Embryonic facial prominence (tissue), 1 donor: ENCODE measurements at regions not wholly inside any gene's neighbourhood (a gene's known extent, or its start where the extent isn't known, plus 50 kb on each side); places are given as distances from the start of the nearest gene placed in this dataset.

Experiments
- DNase-seq: peaks from one replicate; pipeline ENCODE4 v3.0.0-alpha.2; 2016; ENCODE audit errors: extremely low spot score

- DNase-seq: no peak
These were observed 371.5 kb downstream of the ZNF536 start for GRCh38 chr19:30743702-30744101.

- no peak for DNase-seq
These were observed 370.8 kb downstream of the ZNF536 start for GRCh38 chr19:30743011-30743410.

GRCh38 chr19:30742406-30742938 lies 370.3 kb downstream of the ZNF536 start:
- DNase-seq: no peak

GRCh38 chr19:30741566-30741965 lies 369.4 kb downstream of the ZNF536 start:
- no peak for DNase-seq

- DNase-seq: no peak
These were observed 367.2 kb downstream of the ZNF536 start for GRCh38 chr19:30739394-30739793.

- no peak for DNase-seq
These were observed 365.9 kb downstream of the ZNF536 start for GRCh38 chr19:30738047-30738446.

- DNase-seq: no peak
These were observed 362.5 kb downstream of the ZNF536 start for GRCh38 chr19:30734669-30735068.

- no peak for DNase-seq
These were observed 361.8 kb downstream of the ZNF536 start for GRCh38 chr19:30733826-30734550.

- DNase-seq: no peak
These were observed 359.4 kb downstream of the ZNF536 start for GRCh38 chr19:30731591-30731990.

GRCh38 chr19:30729451-30729850 lies 357.3 kb downstream of the ZNF536 start:
- no peak for DNase-seq

GRCh38 chr19:30722761-30723160 lies 350.6 kb downstream of the ZNF536 start:
- no peak for DNase-seq

GRCh38 chr19:30722186-30722585 lies 350.0 kb downstream of the ZNF536 start:
- DNase-seq: no peak

GRCh38 chr19:30719999-30720345 lies 347.8 kb downstream of the ZNF536 start:
- DNase-seq: no peak

GRCh38 chr19:30719189-30719998 lies 347.2 kb downstream of the ZNF536 start:
- peak; percentile 25 for DNase-seq

GRCh38 chr19:30718707-30719106 lies 346.5 kb downstream of the ZNF536 start:
- DNase-seq: no peak

- DNase-seq: no peak
These were observed 345.8 kb downstream of the ZNF536 start for GRCh38 chr19:30718014-30718413.

- no peak for DNase-seq
These were observed 345.2 kb downstream of the ZNF536 start for GRCh38 chr19:30717381-30717780.

- DNase-seq: no peak
These were observed 340.5 kb downstream of the ZNF536 start for GRCh38 chr19:30712431-30713337.

GRCh38 chr19:30711826-30712225 lies 339.6 kb downstream of the ZNF536 start:
- DNase-seq: no peak

GRCh38 chr19:30711296-30711695 lies 339.1 kb downstream of the ZNF536 start:
- no peak for DNase-seq

GRCh38 chr19:30710721-30711120 lies 338.5 kb downstream of the ZNF536 start:
- no peak for DNase-seq
